H1 (cell line): ENCODE measurements at regions not wholly inside any gene's neighbourhood (a gene's known extent, or its start where the extent isn't known, plus 50 kb on each side); places are given as distances from the start of the nearest gene placed in this dataset.

Source experiments
- CEBPB ChIP-seq: IDR thresholded peaks from 2 replicates; pipeline ENCODE4 v1.6.1; 2012; ENCODE audit warnings: low read depth, low read length
- CTCF ChIP-seq, 3 experiments: IDR thresholded peaks; 1 replicate in 2 of 3; 2 replicates in 1 of 3; pipeline versions ENCODE4 v1.5.1 to v1.6.1; 2011; ENCODE audit warnings: low read length in 3 of 3, mild to moderate bottlenecking in 3 of 3, inconsistent platforms in 2 of 3, low read depth in 1 of 3, moderate library complexity in 1 of 3; ENCODE audit not compliant: insufficient read depth in 1 of 3; ENCODE audit errors: control extremely low read depth in 1 of 3
- EZH2 ChIP-seq: fragments of 200-600 bp; sonication (generic); IDR thresholded peaks from 2 replicates; pipeline ENCODE4 v1.7.1; 2012; ENCODE audit warnings: low read depth, mild to moderate bottlenecking, moderate library complexity, low read length, inconsistent platforms; ENCODE audit not compliant: severe bottlenecking
- JUND ChIP-seq: IDR thresholded peaks from 2 replicates; pipeline ENCODE4 v1.6.1; 2011; ENCODE audit warnings: mild to moderate bottlenecking, improper control_type of control experiment, low read length
- POLR2A ChIP-seq, 2 experiments: IDR thresholded peaks; 1 replicate in 1 of 2; 2 replicates in 1 of 2; pipeline ENCODE4 v1.6.1; 2011; ENCODE audit warnings: low read depth in 2 of 2, low read length in 2 of 2, mild to moderate bottlenecking in 2 of 2; ENCODE audit errors: control extremely low read depth in 1 of 2
- TAF1 ChIP-seq: IDR thresholded peaks from 2 replicates; pipeline ENCODE4 v1.6.1; 2011; ENCODE audit warnings: mild to moderate bottlenecking, low read depth, low read length
- TEAD4 ChIP-seq: IDR thresholded peaks from 2 replicates; pipeline ENCODE4 v1.6.1; 2012; ENCODE audit warnings: low read depth, low read length, inconsistent platforms, mixed read lengths
- ZNF274 ChIP-seq: IDR thresholded peaks from 2 replicates; pipeline ENCODE4 v1.7.0; 2012; ENCODE audit warnings: low read length, borderline replicate concordance; ENCODE audit errors: extremely low read depth
- TF ChIP-seq, protein P1 (sequence below): IDR thresholded peaks from 2 replicates; pipeline ENCODE4 v1.6.1; 2011; ENCODE audit warnings: low read depth, mild to moderate bottlenecking, low read length; ENCODE audit not compliant: insufficient read depth

DNA sequence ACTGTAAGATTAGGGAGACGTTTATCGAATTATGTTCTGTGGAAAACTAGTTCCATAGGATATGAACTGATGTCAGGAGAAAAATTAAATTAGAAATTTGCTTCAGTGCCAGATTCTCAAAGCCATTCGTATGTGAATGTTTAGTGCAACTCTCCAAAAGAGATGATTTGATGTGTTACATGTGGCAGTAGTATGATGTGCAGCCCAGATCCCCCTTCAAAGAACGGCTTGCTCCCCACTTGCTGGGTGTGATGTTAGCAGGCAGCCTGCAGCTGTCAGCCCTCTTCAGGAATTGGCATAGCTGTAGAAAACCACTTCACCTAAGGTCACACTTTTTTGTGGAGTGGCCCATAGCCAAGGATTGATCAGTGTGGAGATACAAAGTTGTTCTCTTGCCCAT lies 127.0 kb upstream of the CCDC54 start:
- TF ChIP-seq TAF1 (no peak), EZH2 (no peak), JUND (no peak), POLR2A (IDR thresholded peaks at IDR 0.05; ENCODE audit: control extremely low read depth in 1 of 2, low read depth in 2 of 2, low read length in 2 of 2) (no peak), CTCF (IDR thresholded peaks at IDR 0.05; ENCODE audit: control extremely low read depth in 1 of 3, insufficient read depth in 1 of 3, low read depth in 1 of 3, low read length in 3 of 3) (no peak), CEBPB (no peak), ZNF274 (no peak), TEAD4 (no peak)
- TF ChIP-seq, protein P1, sequence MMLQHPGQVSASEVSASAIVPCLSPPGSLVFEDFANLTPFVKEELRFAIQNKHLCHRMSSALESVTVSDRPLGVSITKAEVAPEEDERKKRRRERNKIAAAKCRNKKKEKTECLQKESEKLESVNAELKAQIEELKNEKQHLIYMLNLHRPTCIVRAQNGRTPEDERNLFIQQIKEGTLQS: no peak
